ENCODE measurements at regions not wholly inside any gene's neighbourhood (a gene's known extent, or its start where the extent isn't known, plus 50 kb on each side); places are given as distances from the start of the nearest gene placed in this dataset.
"Not testable (repeated sequence)": the region's sequence is repeated elsewhere in the genome, so short reads cannot be mapped to it uniquely, and the experiment has no call there.

DNA sequence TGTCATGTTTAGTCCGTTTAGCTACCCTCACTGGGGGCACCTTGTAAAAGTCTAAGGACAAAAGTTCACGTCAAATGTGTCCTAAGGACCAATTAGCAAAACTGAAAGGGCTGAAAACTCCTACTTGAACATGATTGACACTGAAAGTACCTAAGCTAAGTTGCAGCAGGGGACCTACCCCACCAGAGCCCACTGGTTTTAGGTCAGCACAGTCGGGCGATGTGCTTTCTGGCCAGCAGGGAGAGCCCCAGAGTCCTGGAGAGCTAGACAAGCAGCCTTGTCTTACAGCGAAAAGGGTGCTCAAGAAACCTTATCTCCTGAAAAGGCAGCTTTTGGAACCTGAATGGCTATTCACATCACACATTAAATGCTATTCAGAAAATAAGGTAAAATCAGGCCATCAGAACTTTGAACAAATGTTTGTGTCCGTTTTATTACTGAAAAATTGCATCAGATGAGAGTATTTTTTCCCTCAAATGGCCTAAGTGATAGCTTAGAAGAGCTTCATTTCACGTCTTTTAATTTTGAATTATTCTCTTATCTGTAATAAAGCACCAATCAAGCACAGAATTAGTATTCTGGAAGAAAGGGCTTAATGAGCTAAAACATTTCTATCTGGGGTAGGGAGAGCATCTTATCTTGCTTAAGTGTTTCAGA, 52.2 kb upstream of the MKI67 start:
- FAIRE-seq, result no peak

GRCh38 chr10:128180843-128181242, 54.6 kb upstream of the MKI67 start:
- FAIRE-seq, result no peak

DNA sequence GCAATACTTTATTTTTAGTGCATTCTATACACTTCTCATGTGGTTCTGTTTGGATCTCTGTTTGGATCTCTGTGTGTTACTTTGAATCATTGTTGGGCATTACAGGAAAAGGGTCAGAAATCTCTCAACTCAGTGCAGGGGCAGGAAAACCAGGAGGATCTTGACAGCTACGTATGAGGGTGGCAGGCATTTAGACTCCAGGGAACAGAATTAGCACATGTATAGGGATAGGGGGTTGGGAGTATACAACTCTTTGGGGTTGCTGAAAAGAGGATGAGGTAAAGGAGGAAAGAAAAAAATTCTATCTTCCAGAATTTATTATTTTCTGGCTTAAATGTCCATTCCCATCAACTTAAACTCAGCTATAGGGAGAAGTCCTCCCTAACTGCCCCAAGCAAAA, 59.4 kb upstream of the MKI67 start:
- FAIRE-seq, result no peak

- FAIRE-seq, result no peak
Measured at GRCh38 chr10:128186959-128187787, 61.0 kb upstream of the MKI67 start.

- no peak for FAIRE-seq
Measured at GRCh38 chr10:128187788-128188185, 61.6 kb upstream of the MKI67 start.

GRCh38 chr10:128189176-128189575, 63.0 kb upstream of the MKI67 start:
- FAIRE-seq, result no peak

DNA sequence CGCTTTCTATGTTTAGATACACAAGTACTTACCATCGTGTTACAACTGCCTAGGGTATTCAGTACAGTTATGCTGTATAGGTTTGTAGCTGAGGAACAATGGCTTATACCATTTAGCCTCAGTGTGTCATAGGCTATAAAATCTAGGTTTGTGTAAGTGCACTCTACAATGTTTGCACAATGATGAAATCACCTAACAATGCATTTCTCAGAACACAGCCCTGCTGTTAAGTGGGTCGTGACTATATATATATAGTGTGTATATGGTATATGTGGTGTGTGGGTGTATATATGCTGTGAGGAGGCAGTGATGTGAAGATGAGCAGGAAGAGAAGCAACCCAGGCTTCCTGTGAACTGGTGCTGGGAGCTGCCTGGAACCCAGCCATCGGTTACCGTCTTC, 65.6 kb upstream of the MKI67 start:
- FAIRE-seq, result no peak

- not testable (repeated sequence) for FAIRE-seq
Measured at GRCh38 chr10:128201826-128202225, 75.6 kb upstream of the MKI67 start.

DNA sequence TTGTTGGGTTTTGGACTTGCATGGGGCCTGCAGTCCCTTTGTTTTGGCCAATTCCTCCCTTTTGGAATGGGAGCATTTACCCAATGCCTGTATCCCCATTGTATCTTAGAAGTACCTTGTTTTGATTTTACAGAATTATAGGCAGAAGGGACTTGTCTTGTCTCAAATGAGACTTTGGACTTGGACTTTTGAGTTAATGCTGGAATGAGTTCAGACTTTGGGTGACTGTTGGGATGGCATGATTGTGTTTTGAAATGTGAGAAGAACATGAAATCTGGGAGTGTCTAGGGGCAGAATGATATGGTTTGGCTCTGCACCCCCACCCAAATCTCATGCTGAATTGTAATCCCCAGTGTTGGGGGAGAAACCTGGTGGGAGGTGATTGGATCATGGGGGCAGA, 76.8 kb upstream of the MKI67 start:
- no peak for FAIRE-seq

DNA sequence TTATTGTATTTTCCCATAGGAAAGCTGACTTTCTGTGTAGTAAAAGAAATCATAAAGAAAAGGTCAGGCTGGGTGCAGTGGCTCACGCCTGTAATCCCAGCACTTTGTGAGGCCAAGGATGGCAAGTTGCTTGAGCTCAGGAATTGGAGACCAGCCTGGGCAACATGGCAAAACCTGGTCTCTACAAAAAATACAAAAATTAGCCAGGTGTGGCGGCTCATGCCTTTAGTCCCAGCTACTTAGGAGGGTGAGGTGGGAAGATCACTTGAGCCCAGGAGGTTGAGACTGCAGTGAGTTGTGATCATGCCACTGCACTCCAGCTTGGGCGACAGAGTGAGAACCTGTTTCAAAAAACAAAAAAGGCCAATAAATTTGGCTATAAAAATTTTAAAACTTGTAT, 79.4 kb upstream of the MKI67 start:
- FAIRE-seq, result not testable (repeated sequence)

GRCh38 chr10:128206676-128207075, 80.5 kb upstream of the MKI67 start:
- FAIRE-seq, result no peak

DNA sequence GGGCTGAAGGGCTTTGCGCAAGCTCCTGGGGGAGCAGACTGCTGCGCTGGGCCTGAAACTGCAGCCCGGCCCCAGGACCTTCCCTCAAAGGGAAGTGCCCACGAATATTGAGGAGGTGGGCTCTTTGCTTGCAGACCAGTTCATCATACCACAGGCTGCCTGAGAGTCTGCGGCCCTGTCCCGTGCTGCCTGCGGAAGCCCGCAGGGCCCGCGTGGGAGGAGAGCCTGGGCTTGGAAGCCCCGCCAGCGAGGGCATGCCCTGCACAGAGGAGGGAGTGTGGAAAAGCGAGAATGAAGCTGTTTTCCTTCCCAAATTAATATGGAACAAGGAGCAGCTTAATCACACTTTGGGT, 83.6 kb upstream of the MKI67 start:
- FAIRE-seq, result no peak

DNA sequence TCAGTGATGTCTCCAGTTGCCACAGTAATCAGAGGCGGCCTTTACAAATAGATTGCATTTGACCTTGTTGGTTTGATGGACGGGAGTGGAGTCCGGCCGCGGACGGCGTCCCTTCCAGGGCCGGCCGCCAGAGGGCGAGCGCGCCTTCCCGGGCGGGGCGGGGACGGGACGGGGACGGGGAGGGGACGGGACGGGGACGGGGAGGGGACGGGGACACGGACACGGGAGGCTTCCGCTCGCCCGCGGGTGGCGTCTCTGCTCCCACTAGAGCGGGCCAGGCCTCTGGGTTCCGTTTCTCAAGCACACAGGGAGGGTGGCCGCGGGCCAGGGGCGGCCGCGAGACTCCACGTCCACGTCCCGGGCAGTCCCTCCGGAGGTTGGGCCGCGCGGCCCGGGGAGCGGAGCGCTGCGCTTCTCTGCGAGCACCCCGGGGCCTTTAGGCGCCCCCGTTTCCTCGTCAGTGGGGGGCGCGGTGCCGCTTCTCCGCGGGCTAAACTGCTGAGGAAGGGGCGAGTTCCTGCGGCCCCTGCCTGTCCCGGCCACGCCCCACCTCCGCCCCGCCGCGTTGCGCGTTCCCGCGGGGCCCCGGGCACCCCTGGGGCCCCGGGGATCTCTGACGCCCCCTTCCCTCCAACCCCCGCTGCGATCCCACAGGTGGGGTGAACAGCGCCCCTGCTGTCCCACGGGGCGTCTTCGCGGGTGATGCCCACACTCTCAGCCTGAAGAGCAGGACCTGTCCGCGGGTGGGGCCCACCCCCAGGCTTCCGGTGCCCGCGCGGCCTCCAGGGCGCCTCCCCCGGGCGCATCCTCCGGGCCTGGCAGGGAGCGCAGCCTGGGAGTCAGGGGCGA, 84.2 kb upstream of the MKI67 start:
- FAIRE-seq, result no peak

GRCh38 chr10:128211064-128211504, 84.9 kb upstream of the MKI67 start:
- FAIRE-seq, result no peak

- no peak for FAIRE-seq
Measured at GRCh38 chr10:128211953-128212727, 85.9 kb upstream of the MKI67 start.

DNA sequence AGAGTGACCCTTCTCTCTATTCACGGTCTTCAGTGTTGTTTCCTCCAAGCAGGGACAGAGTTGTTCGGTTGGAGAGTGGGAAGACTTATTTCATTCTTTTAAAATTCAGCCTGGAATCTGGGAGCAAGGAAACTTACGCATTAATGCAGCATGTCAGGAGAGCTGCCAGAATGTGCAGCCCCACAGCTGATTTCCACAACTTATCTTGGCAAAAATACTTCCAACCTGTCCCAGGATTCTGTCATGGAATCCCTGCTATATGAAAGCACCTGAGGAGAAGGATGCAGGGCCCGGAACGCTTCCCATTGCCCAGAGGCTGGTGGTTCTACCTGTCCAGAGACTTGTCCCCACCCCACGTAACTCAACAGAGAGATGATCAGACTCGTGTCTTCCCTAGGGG, 86.9 kb upstream of the MKI67 start:
- FAIRE-seq, result no peak

GRCh38 chr10:128215733-128216132, 89.5 kb upstream of the MKI67 start:
- no peak for FAIRE-seq

- FAIRE-seq, result no peak
Measured at GRCh38 chr10:128217136-128217535, 90.9 kb upstream of the MKI67 start.

- no peak for FAIRE-seq
Measured at GRCh38 chr10:128218161-128218560, 91.9 kb upstream of the MKI67 start.

DNA sequence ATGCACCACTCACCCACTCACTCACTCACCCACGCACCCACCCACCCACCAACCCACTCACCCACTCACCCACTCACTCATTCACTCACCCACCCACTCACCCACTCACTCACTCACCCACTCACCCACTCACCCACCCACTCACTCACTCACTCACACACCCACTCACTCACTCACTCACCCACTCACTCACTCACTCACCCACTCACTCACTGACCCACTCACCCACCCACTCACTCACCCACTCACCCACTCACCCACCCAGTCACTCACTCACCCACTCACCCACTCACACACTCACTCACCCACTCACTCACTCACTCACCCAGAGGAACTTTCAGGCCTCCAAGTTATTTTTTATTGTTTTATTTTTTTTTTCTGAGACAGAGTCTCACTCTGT, 93.1 kb upstream of the MKI67 start:
- FAIRE-seq, result no peak

- no peak for FAIRE-seq
Measured at GRCh38 chr10:128220021-128220420, 93.8 kb upstream of the MKI67 start.

DNA sequence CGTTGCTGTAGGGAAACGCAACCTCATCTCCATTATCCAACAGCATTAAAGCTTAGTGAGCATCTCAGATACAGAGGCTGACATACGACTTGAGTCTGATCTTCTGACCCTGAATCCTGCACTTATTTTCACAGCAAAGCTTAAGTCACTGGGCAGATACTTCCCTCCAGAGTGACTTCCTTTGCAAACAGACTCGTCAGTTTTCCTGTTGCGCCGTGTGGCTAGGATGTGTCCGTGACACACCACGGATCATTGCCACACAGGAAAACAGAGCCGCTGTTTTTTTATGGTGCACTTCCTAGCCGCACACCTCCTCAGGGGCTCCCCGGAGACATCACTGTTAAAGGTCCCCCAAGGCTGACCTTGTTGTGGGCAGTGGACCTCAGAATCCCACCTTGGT, 94.9 kb upstream of the MKI67 start:
- no peak for FAIRE-seq

- no peak for FAIRE-seq
Measured at GRCh38 chr10:128221807-128222206, 95.6 kb upstream of the MKI67 start.

Measured in A204.1 (cell line).